Stomach (tissue), 8 donors: ENCODE measurements at regions not wholly inside any gene's neighbourhood (a gene's known extent, or its start where the extent isn't known, plus 50 kb on each side); places are given as distances from the start of the nearest gene placed in this dataset.

Source experiments
- DNase-seq, 2 donors: peaks; one replicate each; pipeline versions ENCODE4 v3.0.0 to v3.0.0-alpha.2; 2013 to 2019
- H3K27ac ChIP-seq, 5 donors: fragments of 200-600 bp in 4 of 5; sonication (generic) in 4 of 5; one replicate each; pipeline ENCODE4 v1.5.1; 2013 to 2019; ENCODE audit warnings: mild to moderate bottlenecking in 1 of 5, moderate library complexity in 1 of 5
- H3K27me3 ChIP-seq, 3 donors: fragments of 200-600 bp; sonication (generic); one replicate each; pipeline ENCODE4 v1.5.1; 2017 to 2019; ENCODE audit warnings: mixed run types in 1 of 3
- H3K36me3 ChIP-seq, 4 donors: fragments of 200-600 bp; sonication (generic); 1 replicate in 3 of 4; 2 replicates in 1 of 4; pipeline ENCODE4 v1.5.1; 2016 to 2019
- H3K4me1 ChIP-seq, 4 donors: fragments of 200-600 bp; sonication (generic); one replicate each; pipeline ENCODE4 v1.5.1; 2016 to 2019
- H3K4me3 ChIP-seq, 4 donors: fragments of 200-600 bp; sonication (generic) in 3 of 4; one replicate each; pipeline ENCODE4 v1.5.1; 2016 to 2019; ENCODE audit warnings: mild to moderate bottlenecking in 1 of 4
- H3K9me3 ChIP-seq, 4 donors: fragments of 200-600 bp; sonication (generic); one replicate each; pipeline ENCODE4 v1.5.1; 2016 to 2019
- EP300 ChIP-seq: sonication (generic); formaldehyde crosslinking; IDR thresholded peaks from one replicate; pipeline ENCODE4 v1.6.1; 2017; ENCODE audit warnings: antibody characterized with exemption
- POLR2A ChIP-seq, 4 donors: fragments of 450-650 bp; IDR thresholded peaks; one replicate each; pipeline ENCODE4 v1.6.1; 2016; ENCODE audit warnings: antibody characterized with exemption in 4 of 4, control low read depth in 2 of 4, mild to moderate bottlenecking in 1 of 4, moderate library complexity in 1 of 4
- POLR2AphosphoS5 ChIP-seq, 3 donors: sonication (generic); formaldehyde crosslinking; IDR thresholded peaks; one replicate each; pipeline ENCODE4 v1.6.1; 2016; ENCODE audit warnings: antibody characterized with exemption in 3 of 3
- WGBS, 5 donors: extraction: QIAGEN DNeasy Blood & Tissue Kit in 3 of 5; methylation state at CpG; one replicate each; pipeline versions ENCODE4 v1.1.5 to v1.1.7; 2013 to 2018; 5-methylcytosine and 5-hydroxymethylcytosine counted together
- intact Hi-C: fragments of 100-400 bp; cut with DNase I; formaldehyde crosslinking; loops from one replicate; pipeline ENCODE4 v1.15.1; 2023; ENCODE audit warnings: low total_unique reads
- TF ChIP-seq, protein P1 (sequence below), 7 experiments: fragments of 450-650 bp in 4 of 7; fragments of 200-600 bp in 3 of 7; sonication (generic) in 3 of 7; IDR thresholded peaks; one replicate each; pipeline ENCODE4 v1.5.1; 2016 to 2019; ENCODE audit warnings: antibody characterized with exemption in 7 of 7, control low read depth in 2 of 7, mild to moderate bottlenecking in 1 of 7
- donor health status: healthy with polysubstance abuse.
- donor health status: Bipolar disorder and iron deficiency.
- donor health status: healthy.

GRCh38 chr3:34547297-34547920 is 749.0 kb downstream of the PDCD6IP start:
- Histone ChIP-seq H3K27ac (no peak overlapping the region), H3K4me1 (no peaks in the 10 kb centered on the region), H3K27me3 (no peaks in the 10 kb centered on the region), H3K4me3 (no peak overlapping the region), H3K36me3 (no peaks in the 10 kb centered on the region), H3K9me3 (no peaks in the 10 kb centered on the region)
- WGBS, 5 donors, result 68 to 84% (median 74%) methylated on average over 2 of the region's 2 CpGs
- no peak for TF ChIP-seq EP300
- TF ChIP-seq POLR2A (IDR thresholded peaks at IDR 0.05), result no peak
- no peak for TF ChIP-seq POLR2AphosphoS5 (IDR thresholded peaks at IDR 0.05)
- TF ChIP-seq, protein P1, sequence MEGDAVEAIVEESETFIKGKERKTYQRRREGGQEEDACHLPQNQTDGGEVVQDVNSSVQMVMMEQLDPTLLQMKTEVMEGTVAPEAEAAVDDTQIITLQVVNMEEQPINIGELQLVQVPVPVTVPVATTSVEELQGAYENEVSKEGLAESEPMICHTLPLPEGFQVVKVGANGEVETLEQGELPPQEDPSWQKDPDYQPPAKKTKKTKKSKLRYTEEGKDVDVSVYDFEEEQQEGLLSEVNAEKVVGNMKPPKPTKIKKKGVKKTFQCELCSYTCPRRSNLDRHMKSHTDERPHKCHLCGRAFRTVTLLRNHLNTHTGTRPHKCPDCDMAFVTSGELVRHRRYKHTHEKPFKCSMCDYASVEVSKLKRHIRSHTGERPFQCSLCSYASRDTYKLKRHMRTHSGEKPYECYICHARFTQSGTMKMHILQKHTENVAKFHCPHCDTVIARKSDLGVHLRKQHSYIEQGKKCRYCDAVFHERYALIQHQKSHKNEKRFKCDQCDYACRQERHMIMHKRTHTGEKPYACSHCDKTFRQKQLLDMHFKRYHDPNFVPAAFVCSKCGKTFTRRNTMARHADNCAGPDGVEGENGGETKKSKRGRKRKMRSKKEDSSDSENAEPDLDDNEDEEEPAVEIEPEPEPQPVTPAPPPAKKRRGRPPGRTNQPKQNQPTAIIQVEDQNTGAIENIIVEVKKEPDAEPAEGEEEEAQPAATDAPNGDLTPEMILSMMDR (IDR thresholded peaks at IDR 0.05), result no peak
- intact Hi-C loops, result no loop called here
- no peak for DNase-seq

DNA sequence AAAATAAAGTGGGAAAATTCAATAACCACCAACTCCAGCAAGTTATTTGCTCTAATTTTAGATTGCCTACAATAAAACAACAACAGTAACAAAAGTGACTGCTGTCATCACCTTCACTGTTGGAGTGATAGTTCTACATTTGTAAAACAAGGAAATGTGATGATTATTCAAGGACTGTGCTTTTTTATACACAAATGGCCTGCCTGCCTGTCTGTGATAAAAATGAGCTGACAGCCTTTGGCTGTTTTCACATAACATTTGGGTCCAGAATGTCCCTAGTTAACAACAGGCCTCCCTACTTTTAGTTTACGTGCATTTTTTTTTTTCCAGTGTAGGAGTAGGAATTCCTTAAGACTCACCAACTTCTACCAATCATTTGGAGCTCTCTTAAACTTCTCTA is 768.8 kb downstream of the PDCD6IP start:
- DNase-seq, result no peak
- WGBS, 5 donors, result 65 to 76% (median 67%) methylated on average over 1 of the region's 1 CpG
- H3K9me3 ChIP-seq, result peaks cover 0 to 10% (median 2%) of the 10 kb centered on the region in 4 donors
- TF ChIP-seq POLR2AphosphoS5 (IDR thresholded peaks at IDR 0.05) (no peak), POLR2A (IDR thresholded peaks at IDR 0.05) (no peak), EP300 (no peak)
- TF ChIP-seq, protein P1 (IDR thresholded peaks at IDR 0.05), result no peak
- H3K4me3 ChIP-seq, result no peak overlapping the region
- H3K27ac ChIP-seq, result no peak overlapping the region
- no peaks in the 10 kb centered on the region for H3K4me1 ChIP-seq
- no peaks in the 10 kb centered on the region for H3K27me3 ChIP-seq
- intact Hi-C loops, result no loop called here
- H3K36me3 ChIP-seq, result no peaks in the 10 kb centered on the region

DNA sequence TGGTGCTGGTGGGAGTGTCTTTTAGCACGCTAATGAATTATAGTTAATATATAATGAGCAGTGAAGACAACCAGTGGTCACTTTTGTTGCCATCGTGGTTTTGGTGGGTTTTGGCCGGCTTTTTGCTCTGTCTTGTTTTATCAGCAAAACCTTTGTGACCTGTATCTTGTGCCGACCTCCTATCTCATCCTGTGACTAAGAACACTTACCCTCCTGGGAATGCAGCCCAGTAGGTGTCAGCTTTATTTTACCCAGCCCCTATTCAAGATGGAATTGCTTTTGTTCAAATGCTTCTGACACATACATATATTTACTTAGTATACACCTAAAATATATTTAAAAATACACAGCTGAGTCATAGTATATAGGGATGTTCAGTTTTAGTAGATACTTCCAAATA is 770.3 kb downstream of the PDCD6IP start:
- DNase-seq, result no peak
- WGBS, 5 donors, result 46 to 56% (median 50%) methylated on average over 4 of the region's 4 CpGs
- peaks cover 0 to 10% (median 0%) of the 10 kb centered on the region in 4 donors for H3K9me3 ChIP-seq
- H3K27ac ChIP-seq, result no peak overlapping the region
- no peak overlapping the region for H3K4me3 ChIP-seq
- H3K36me3 ChIP-seq, result no peaks in the 10 kb centered on the region
- TF ChIP-seq EP300 (no peak), POLR2A (IDR thresholded peaks at IDR 0.05) (no peak), POLR2AphosphoS5 (IDR thresholded peaks at IDR 0.05) (no peak)
- TF ChIP-seq, protein P1 (IDR thresholded peaks at IDR 0.05), result no peak
- no peaks in the 10 kb centered on the region for H3K4me1 ChIP-seq
- intact Hi-C loops, result no loop called here
- no peaks in the 10 kb centered on the region for H3K27me3 ChIP-seq

- intact Hi-C loops, result no loop called here
- no peaks in the 10 kb centered on the region for H3K36me3 ChIP-seq
- no peaks in the 10 kb centered on the region for H3K4me1 ChIP-seq
- no peak overlapping the region for H3K27ac ChIP-seq
- WGBS, 5 donors, result 0 to 63% (median 31%) methylated on average over 1 of the region's 1 CpG
- H3K27me3 ChIP-seq, result no peaks in the 10 kb centered on the region
- no peak for TF ChIP-seq EP300
- no peak for TF ChIP-seq POLR2AphosphoS5 (IDR thresholded peaks at IDR 0.05)
- no peak for TF ChIP-seq POLR2A (IDR thresholded peaks at IDR 0.05)
- TF ChIP-seq, protein P1 (IDR thresholded peaks at IDR 0.05), result no peak
- H3K4me3 ChIP-seq, result no peak overlapping the region
- H3K9me3 ChIP-seq, result peaks cover 0 to 10% (median 0%) of the 10 kb centered on the region in 4 donors
- DNase-seq, result no peak
Observed at GRCh38 chr3:34569437-34569836, 771.0 kb downstream of the PDCD6IP start.
